SKM-1 (cell line): ENCODE measurements at regions not wholly inside any gene's neighbourhood (a gene's known extent, or its start where the extent isn't known, plus 50 kb on each side); places are given as distances from the start of the nearest gene placed in this dataset.

Experiments used
- DNase-seq: peaks from one replicate; lab custom pipeline; 2025; ENCODE audit not compliant: unreplicated experiment; lab: John Stamatoyannopoulos, UW

DNA sequence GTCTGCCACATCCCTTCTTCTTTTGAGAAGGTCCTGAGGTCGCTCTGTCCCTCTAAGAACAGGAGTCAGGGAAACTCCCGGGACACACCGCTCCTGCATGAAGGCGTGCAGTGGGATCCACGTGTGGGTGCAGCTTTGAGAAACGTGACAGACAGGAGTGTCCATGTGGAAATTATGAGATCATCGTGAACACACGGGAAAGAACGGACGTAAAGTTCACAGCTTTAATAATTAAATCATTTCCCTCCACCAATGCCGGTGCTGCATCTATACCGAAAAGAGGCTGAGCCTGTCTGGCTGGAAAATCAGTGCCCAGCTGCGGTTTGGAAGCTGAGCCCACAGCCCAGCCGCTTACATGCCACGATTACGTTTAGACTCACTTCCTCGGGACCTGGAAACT, 372.4 kb upstream of the SALL3 start:
- DNase-seq, result no peak

- no peak for DNase-seq
Measured at GRCh38 chr18:78607784-78608183, 371.8 kb upstream of the SALL3 start.

GRCh38 chr18:78610179-78610578, 369.4 kb upstream of the SALL3 start:
- DNase-seq, result no peak

- no peak for DNase-seq
Measured at GRCh38 chr18:78611201-78611800, 368.3 kb upstream of the SALL3 start.

DNA sequence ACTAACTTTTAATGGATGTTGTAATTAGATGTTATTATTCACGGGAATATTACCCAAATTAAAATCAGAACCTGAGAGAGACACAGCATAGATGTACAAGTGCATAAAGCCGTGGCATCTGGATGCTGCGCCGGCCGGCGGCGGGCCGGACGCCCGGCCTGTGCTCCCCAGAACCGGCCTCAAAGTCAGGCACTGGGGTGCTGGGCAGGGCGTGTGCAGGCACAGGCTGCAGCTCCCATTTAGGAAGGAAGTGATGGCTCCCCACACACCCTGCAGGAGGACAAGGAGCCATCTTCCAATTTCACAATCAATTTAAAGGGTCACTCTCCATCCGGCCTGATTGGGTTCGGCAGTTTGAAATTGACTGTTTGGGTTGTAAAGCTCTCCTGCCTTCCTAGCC, 367.7 kb upstream of the SALL3 start:
- no peak for DNase-seq

- no peak for DNase-seq
Measured at GRCh38 chr18:78612318-78612717, 367.3 kb upstream of the SALL3 start.

DNA sequence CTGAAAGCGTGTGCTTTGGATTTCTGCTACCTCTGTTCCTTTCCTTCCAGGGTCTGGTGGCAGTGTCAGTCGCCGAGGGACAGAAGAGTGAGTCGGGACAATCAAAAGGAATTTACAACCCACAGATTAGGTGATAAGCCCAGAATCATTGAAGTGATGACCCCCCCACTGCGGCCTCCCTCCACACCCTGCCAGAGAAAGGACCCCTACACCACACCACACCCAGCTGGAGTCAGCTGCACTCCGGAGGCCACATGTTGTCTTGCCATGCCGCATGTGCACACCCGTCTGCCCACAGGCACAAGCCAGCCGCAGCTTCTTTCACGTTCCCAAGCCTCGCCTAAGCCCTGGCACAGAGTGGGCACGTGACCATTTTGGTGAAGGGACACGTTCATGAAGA, 366.8 kb upstream of the SALL3 start:
- no peak for DNase-seq

DNA sequence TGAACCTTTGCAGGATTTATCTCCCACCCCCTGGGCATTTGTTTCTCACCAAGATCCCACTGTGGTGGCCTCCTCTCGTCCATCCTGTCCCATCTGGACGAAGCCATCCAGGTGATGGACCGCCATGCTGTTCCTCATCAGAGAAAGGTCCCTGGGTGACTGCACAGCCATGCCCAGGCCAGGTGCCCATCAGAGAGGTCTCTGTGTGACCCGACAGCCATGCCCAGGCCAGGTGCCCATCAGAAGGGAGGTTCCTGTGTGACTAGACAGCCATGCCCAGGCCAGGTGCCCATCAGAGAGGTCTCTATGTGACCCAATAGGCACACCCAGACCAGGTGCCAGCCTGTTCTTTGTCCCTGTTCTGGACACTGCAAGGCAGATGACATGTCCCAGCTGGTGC, 360.9 kb upstream of the SALL3 start:
- DNase-seq, result no peak

GRCh38 chr18:78619854-78620253, 359.8 kb upstream of the SALL3 start:
- no peak for DNase-seq

GRCh38 chr18:78620326-78620725, 359.3 kb upstream of the SALL3 start:
- no peak for DNase-seq

DNA sequence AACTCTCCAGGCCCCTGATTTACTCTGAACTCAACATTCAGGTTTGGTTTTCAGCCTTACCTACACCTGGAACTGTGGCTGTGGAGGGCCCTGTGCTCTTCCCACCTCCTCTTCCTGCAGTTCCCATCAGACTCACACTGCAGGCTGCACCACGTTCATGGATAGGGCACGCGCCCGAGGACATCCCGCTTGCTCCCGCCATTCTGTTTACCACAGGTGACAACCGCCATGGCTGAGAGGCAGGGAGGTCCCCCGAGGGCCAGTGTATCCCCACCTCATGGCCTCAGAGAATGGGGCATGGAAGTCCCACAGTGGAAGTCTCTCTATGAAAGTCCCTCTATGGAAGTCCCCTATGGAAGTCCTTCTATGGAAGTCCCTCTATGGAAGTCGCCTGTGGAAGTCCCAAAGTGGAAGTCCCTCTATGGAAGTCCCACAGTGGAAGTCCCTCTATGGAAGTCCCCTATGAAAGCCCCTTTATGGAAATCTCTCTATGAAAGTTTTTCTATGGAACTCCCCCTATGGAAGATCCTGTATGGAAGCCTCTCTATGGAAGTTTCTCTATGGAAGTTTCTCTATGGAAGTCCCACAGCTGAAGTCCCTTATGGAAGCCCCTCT, 358.4 kb upstream of the SALL3 start:
- no peak for DNase-seq

DNA sequence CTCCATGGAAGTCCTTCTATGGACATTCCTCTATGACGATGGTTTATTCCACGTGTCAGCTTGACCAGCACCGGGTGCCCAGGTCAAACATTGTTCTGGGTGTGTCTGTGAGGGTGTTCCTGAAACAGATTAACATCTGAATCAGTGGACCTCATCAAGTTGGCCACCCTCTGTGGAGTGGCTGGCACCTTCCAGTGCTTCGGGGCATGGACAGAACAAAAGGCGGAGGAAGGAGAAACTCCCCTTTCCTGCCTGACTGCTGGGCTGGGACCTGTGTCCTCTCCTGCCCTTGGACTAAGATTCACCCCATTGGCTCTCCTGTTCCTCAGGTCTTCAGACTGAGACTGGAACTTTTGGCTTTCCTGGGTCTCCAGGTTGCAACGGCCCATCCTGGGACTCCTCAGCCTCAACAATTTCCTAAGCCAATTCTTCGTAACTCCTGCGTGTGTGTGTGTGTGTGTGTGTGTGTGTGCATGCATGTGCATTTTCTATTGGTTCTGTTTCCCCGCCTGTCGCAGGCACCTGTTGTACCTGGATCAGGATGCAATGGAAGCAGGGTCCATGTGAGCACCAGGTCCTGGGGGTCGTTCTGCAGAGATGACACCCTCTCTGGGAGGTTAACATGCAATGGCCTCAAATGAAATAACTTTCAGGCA, 357.2 kb upstream of the SALL3 start:
- DNase-seq, result no peak

DNA sequence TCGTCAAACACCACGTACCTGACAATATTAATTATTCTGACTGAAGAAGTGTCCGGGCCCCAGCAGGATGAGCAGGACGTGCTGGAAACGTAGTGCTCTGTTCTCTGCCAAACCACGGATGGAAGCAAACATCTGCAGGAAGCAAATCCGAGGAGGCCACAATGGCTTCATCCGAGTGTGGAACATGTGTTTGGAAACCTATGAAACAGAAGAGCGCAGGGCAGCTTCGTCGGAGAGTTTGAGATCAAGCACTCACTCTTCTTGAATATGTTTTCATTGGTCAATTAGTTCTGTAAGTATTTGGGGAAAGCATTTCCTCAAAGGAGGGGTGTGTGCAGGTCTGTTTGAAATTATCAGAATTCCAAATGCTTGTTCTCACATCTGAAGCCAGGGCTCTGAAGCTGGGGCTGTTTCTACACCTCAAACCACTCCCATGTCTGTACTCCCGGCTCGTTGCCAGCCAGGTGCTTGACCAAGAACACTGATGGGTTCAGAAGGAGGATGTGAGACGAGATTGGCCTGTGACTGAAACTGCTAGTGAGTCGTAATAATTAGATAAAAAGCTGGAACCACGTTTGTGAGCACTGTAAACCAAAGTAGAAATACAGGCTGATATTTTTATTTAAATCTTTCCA, 356.6 kb upstream of the SALL3 start:
- DNase-seq, result no peak

DNA sequence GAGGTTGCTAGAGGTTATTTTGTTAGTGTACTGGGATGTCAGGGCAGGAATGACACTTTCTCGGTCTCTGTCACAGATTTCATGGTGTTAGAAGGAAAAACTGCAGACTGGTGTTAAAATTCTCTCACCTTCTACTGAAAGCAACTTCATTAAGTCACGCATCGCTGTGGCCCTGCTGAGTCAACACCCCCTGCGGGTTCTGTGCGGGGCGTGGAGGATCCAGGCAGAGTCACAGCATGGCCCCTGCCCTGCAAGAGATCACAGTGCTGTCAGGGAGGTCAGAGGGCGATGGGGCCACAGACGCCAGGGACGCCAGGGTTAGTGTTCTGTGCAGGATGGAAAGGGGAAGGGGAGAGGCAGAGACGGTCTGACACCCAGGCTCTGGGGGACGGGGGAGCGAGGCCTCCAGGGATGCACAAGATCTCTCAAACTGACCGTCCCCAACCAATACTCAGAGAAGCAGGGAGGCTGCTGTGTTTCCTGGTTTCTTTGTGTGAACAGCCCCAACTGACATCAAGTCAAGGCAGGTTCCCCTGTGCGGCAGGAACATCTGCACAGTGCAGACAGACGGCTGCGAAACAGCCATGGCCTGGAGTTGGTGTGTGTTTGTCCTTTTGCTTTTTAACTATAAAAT, 354.9 kb upstream of the SALL3 start:
- no peak for DNase-seq

GRCh38 chr18:78625847-78626246, 353.8 kb upstream of the SALL3 start:
- peak; percentile 4 for DNase-seq

GRCh38 chr18:78627551-78628346, 351.9 kb upstream of the SALL3 start:
- no peak for DNase-seq

DNA sequence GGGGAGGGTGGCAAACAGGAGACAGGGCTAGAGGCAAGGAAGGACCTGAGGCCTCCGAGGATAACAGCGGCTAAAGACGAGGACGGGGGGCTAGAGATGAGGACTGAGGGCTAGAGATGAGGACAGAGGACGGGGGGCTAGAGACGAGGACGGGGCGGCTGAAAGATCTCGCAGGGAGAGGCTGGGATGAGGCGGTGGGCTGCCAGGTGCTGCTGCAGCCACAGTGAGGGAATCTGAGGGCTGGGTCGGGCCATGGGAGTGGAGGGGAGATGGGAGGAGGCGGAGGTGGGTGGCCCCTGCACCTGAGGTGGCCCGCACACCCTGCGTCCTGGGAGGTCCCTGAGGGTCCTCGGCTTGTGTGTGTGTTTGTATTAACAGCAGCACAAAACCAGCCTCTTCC, 350.2 kb upstream of the SALL3 start:
- DNase-seq, result no peak

DNA sequence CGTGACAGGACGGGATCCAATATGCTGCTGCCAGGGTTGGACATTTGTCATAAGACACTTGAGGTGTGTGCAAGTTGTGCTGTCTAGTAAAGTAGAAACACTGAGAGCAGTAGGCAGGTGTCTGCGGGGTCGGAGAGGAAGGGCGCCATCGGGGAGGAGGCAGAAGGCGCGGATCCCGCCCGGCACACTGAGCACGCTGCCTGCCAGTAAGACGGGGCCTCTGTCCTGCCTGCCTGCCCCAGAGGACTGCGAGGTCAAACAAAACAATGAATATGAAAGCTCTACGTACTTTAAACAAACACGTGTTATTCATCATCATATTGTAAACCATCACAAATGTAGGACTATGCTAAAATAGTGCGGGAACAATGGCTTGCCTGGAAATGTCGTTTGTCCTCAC, 349.3 kb upstream of the SALL3 start:
- DNase-seq, result no peak

- no peak for DNase-seq
Measured at GRCh38 chr18:78630981-78631510, 348.6 kb upstream of the SALL3 start.

DNA sequence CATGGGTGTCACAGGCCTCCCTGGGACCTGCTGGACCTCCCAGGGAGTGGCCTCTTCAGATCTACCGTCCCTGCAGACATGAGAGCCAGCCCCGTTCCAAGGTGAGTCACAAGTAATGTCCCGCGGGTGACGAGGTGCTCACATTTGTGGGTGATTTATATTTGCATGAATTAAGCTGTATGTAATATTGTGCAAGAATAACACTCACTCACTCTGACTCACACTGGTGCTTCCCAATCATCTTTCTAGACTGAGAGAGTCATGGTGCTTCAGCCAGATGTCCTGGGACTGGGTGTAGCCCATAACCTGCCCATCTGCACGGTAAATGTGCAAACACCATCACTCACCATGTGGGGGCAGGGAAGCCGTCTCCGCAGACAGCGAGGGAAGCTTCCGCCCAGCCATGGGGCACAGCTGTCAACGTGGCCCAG, 347.5 kb upstream of the SALL3 start:
- DNase-seq, result no peak
